GM21381 (cell line): ENCODE measurements at regions not wholly inside any gene's neighbourhood (a gene's known extent, or its start where the extent isn't known, plus 50 kb on each side); places are given as distances from the start of the nearest gene placed in this dataset.

Experiments used
- ATAC-seq: cut with Tn5 transposase; IDR thresholded peaks from one replicate; pipeline ENCODE4 v1.9.1; 2021; ENCODE audit warnings: mild to moderate bottlenecking, moderate library complexity; ENCODE audit not compliant: unreplicated experiment

- no peak for ATAC-seq
Observed at GRCh38 chr2:241924069-241924908, 54.8 kb downstream of the RTP5 start.

GRCh38 chr2:241924909-241925250 lies 55.4 kb downstream of the RTP5 start:
- no peak for ATAC-seq

GRCh38 chr2:241925277-241925676 lies 55.7 kb downstream of the RTP5 start:
- no peak for ATAC-seq

DNA sequence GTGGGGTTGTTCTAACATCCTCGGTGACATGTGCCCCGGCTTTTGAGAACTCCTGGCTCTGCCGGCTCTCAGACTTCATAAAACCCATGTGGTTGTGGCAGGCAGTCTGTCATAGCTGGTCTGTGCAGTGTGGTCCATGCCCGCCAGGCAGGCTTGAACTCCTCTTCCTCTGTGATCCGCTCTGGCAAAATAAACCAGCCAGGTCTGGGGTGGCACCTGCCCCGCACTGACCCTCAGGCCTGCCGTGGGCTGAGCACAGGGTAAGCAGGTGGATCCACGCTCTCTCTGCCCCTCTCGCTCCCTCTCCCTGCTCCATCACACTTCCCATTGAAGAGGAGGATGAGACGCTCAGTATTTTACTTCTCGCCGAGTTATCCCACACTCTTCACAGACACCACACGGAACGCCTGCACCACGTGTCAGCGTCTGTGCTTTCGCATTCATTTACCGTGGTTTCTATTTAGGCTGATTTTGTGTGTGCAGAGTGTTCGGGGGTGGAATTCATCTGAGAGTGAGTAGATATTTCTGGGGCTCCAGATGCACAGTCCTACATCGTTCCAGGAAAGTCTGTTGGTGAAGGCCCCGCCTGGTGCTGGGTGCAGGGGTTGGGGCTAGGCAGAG lies 56.4 kb downstream of the RTP5 start:
- ATAC-seq, result no peak

GRCh38 chr2:241926541-241927311 lies 57.2 kb downstream of the RTP5 start:
- ATAC-seq, result no peak

GRCh38 chr2:241929551-241930490 lies 60.3 kb downstream of the RTP5 start:
- ATAC-seq, result no peak

DNA sequence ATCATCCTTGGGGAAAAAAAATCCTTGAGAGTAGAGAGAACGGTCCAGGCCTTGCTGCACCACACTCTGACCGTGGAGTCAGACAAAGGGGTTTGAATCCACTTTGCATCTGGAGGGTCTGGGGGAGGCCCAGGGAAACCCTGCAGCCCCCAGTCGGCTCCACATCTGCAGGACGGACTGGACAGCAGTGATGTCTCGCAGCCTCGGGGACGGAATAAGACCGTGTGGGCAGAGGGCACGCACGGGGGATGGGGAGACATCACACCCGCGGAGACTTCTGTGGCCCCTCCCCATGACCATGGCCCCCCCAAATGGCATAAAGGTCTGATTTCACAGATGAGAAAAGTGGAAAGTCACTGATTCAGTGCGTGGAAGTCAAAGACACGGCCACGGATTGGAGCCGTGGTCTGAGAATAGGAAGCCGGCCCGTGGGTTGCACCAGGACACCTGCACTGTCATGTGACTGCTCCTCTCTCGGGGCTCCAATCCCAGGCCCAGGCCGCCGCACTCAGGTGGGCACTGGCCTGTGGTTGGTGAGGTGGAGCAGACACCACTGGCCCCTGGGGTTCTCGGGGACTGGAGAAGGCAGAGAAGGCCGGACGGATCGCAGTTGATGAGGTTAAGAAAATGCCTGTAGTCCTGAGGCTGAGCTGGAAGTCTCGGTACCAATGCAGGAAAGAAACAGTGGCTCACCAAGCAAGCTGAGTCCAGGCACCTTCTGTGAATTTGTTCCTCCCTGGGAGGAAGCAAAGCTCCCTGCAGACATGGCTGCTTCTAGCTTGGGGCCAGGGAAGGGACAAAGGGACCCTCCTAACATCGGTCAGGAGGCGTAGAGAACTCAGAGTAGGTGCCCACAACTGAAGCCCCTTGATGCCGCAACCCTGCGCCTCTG lies 61.8 kb downstream of the RTP5 start:
- no peak for ATAC-seq

DNA sequence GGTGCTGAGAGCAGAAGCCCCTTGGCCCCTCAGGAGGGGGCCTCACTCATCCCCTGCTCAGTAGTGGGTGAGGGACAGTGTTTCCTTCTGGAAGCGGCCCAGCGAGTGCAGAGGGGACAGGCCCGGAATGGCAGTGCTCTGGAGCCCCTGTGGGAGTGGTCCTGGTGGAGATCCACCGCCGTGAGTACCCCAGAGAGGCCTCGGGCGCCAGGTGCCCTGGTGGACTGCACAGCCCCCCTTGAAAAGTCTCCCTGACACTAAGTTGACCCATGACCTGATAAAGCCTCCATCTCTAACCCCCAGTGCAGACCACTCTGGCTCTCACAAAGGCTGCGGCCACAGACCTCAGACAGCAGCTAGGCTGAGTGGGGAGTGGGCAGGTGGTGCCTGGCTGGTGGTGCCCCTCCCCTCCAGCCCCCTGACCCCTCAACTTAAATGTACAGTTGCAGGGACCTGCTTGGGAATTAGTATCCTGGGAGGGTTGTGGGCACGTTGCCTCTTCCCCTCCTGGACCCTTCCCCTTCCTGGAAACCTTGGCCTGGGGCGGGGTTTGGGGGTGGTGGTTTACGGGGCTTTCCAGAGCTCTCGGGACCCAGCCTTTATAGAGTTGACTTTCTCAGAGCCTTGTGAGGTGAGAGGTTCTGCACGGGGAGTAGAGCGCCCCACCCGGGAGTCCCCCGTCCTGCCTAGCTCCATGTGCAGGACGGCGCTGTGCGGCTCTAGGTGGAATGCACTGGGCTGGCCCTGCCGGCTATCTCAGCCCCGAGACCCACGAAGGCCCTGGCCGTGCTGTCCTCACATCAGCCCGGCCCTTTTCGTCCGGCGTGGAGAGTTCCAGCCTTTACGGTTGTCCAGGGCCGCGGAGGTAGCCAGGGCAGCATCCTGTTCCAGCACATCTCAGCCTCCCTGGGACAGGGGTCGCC lies 62.7 kb downstream of the RTP5 start:
- no peak for ATAC-seq

DNA sequence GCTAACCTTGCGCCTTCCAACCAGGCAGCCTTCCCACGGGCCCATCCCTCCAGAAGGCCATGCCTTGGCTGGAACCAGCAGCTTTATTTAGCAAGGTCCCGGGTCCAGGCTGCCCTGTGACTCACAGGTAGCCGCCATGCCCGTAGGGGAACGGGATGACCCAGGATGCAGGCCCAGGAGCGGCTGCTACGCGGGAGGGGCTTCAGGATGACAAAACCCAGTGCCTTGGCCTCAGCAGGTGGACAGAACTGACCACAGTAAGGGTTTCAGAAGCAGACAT lies 63.3 kb downstream of the RTP5 start:
- no peak for ATAC-seq

- ATAC-seq, result no peak
Observed at GRCh38 chr2:241933179-241933911, 63.8 kb downstream of the RTP5 start.

DNA sequence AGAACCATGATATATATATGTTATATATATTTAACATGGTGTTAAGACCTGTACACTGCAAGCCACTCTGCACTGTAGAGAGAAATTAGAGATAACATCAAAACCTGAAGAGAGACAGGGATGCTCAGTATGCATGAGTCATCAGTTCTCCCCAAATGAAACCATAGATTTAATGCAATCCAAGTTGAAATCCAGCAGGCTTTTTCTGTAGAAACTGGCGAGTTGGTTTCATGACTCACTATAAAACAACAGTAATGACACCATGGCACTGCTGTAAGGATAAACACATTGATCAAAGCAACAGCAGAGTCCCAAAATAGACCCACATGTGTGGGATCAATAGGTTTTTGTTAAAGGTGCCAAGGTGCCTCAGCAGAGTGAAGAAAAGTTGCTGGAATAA lies 65.8 kb downstream of the RTP5 start:
- ATAC-seq, result no peak

GRCh38 chr2:241935774-241936173 lies 66.2 kb downstream of the RTP5 start:
- ATAC-seq, result no peak

- no peak for ATAC-seq
Observed at GRCh38 chr2:241936457-241937133, 67.1 kb downstream of the RTP5 start.

DNA sequence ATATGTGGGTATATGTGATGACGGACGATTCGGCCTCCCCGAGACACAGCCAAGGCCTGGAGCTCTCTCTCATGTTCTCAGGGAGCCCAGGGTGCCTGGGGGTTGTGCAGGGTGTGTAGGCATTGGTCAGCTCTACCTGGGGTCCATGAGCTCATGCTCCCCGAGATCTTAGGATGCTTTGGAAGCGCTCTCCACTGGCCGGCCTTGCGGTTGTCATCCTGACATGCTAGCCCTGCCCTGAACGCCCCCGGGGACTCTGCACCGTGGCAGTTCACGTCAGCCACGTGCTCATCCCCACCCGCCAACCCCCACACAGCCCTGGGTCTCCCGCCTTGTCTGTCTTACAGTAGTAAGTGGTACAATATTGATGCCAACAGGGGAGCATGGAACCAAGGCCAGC lies 67.8 kb downstream of the RTP5 start:
- ATAC-seq, result no peak

DNA sequence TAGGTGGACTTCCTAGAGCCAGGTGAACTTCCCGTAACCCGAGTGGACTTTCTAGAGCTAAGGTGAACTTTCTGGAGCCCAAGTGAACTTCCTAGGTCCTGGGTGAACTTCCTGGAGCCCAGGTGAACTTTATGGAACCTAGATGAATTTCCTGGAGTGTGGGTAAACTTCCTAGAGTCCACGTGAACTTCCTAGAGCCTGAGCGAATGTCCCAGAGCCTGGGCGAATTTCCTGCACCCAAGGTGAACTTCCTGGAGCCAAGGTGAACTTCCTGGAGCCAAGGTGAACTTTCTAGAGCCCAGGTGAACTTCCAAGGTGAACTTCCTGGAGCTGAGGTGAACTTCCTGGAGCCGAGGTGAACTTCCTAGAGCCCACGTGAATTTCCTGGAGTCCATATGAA lies 70.0 kb downstream of the RTP5 start:
- ATAC-seq, result no peak

GRCh38 chr2:241940329-241940728 lies 70.8 kb downstream of the RTP5 start:
- ATAC-seq, result no peak

DNA sequence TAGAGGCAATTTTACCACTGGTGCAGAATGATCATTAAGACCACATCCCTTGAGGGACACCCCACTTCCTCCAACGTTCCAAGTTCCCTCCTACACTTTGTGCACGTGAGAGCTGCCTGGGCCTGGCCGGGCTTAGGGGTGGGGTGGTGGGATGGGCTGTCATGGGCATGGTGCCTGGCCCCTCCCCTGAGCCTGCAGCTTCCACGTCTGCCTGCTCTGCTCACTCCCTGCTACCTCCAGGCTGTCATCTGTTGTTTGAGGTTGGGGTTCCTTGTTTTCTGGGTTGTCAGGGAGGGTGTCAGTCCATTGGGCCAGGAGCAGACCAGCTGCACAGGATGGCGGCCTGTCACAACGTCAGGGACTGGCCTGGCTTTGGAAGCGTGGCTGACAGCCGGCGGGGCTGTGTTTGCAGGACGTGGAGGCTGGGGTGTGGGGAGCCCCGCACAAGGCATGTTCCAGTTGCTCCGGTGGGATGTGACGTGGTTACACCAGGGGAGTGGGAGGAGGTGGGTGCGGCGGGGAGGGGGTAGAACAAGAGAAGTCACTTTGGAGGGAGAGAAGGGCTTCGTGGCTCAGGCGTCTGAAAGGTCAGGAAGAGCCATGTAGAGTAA lies 72.3 kb downstream of the RTP5 start:
- ATAC-seq, result no peak
